ENCODE measurements at regions not wholly inside any gene's neighbourhood (a gene's known extent, or its start where the extent isn't known, plus 50 kb on each side); places are given as distances from the start of the nearest gene placed in this dataset.

- TF ChIP-seq ETV6 (conservative IDR thresholded peaks at IDR 0.05 in 1 of 2, IDR thresholded peaks at IDR 0.05 in 1 of 2; ENCODE audit: borderline replicate concordance in 1 of 2, low read depth in 1 of 2) = no peak
- no peak for TF ChIP-seq SREBF1 (IDR thresholded peaks at IDR 0.05; ENCODE audit: low read length)
- no peak for TF ChIP-seq CHD4 (IDR thresholded peaks at IDR 0.05)
- no peak for TF ChIP-seq NBN (IDR thresholded peaks at IDR 0.05)
Measured at GRCh38 chr9:3629495-3629894, 103.7 kb upstream of the RFX3 start (continued).

GRCh38 chr9:3628239-3628638, 102.4 kb upstream of the RFX3 start:
- BruUV-seq (replicated peaks) = no TSS peak
- intact Hi-C loops (cut with micrococcal nuclease; ENCODE audit: unreplicated experiment) = no loop called here

GRCh38 chr9:3608011-3608410, 82.2 kb upstream of the RFX3 start:
- intact Hi-C loops (cut with micrococcal nuclease; ENCODE audit: unreplicated experiment) (no loop called here), in situ Hi-C loops (cut with MboI) (no loop called here)
- 18% methylated on average over 5 of the region's 5 CpGs for WGBS (ENCODE audit: insufficient coverage, insufficient replicate concordance, low lambda C conversion rate, missing lambda C conversion rate)
- Histone ChIP-seq H3K27me3 (replicated peaks in 1 of 2; ENCODE audit: control insufficient read depth in 2 of 2, insufficient read depth in 2 of 2, low read length in 1 of 2) (no peaks in the 10 kb centered on the region), H2AFZ (ENCODE audit: control insufficient read depth, low read depth, low read length) (no peak overlapping the region), H3K36me3 (ENCODE audit: control insufficient read depth in 2 of 2, insufficient read depth in 2 of 2, low read length in 1 of 2) (no peaks in the 10 kb centered on the region), H4K20me1 (ENCODE audit: control insufficient read depth, insufficient read depth) (no peaks in the 10 kb centered on the region), H3K79me2 (ENCODE audit: control insufficient read depth, insufficient read depth, low read length) (no peaks in the 10 kb centered on the region), H3K9ac (ENCODE audit: control insufficient read depth, insufficient read depth, low read length) (no peak overlapping the region), H3K27ac (ENCODE audit: control insufficient read depth, insufficient read depth) (no peak overlapping the region), H3K4me3 (no peak overlapping the region), H3K4me1 (ENCODE audit: control insufficient read depth, insufficient read depth, low read length) (no peaks in the 10 kb centered on the region), H3K9me3 (replicated peaks; ENCODE audit: control insufficient read depth, insufficient read depth, low read length) (peaks cover 1% of the 10 kb centered on the region; the same call in 1 of the 3 replicates), H3K4me2 (ENCODE audit: control insufficient read depth, insufficient read depth) (no peak overlapping the region)
- ATAC-seq (peak; percentile 94), FAIRE-seq (peak; percentile 54), DNase-seq (ENCODE audit: low read depth, low spot score) (peak; percentile 46)
- ChIA-PET CTCF (interaction anchor here (1.7 kb wide), 1 partner anchor 40 kb away, joined by 5 read pairs; no protein-coding TSS in a partner anchor), SMC1A (ENCODE audit: uncharacterized antibody, unreplicated experiment) (interaction anchor here (1.2 to 1.3 kb wide), 3 partner anchors 14 to 144 kb away, joined by 3 to 4 read pairs (median 3); no protein-coding TSS in a partner anchor), POLR2A (no interaction called here), RAD21 (ENCODE audit: unreplicated experiment) (no interaction called here)
- no TSS peak for BruUV-seq (replicated peaks)
- TF ChIP-seq EGR1 (IDR thresholded peaks at IDR 0.05; ENCODE audit: borderline replicate concordance in 1 of 2, low read depth in 2 of 2, low read length in 2 of 2) = no peak
- TF ChIP-seq ASH2L (IDR thresholded peaks at IDR 0.05; ENCODE audit: borderline replicate concordance, low read depth) = no peak
- TF ChIP-seq USF2 (IDR thresholded peaks at IDR 0.05; ENCODE audit: borderline replicate concordance, low read depth, low read length) = no peak
- TF ChIP-seq IKZF2 (IDR thresholded peaks at IDR 0.05) = peak in 1 of 2 experiments; percentile 42; a peak in 1 of 4 replicates
- TF ChIP-seq ZBTB40 (IDR thresholded peaks at IDR 0.05; ENCODE audit: borderline replicate concordance) = no peak
- peak; percentile 61; the same call in 1 of the 2 replicates for TF ChIP-seq MTA2 (IDR thresholded peaks at IDR 0.05; ENCODE audit: low read depth)
- no peak for TF ChIP-seq ETV6 (conservative IDR thresholded peaks at IDR 0.05 in 1 of 2, IDR thresholded peaks at IDR 0.05 in 1 of 2; ENCODE audit: borderline replicate concordance in 1 of 2, low read depth in 1 of 2)
- TF ChIP-seq CREB1 (IDR thresholded peaks at IDR 0.05; ENCODE audit: low read depth) = no peak

More at GRCh38 chr9:3628239-3628638, 102.4 kb upstream of the RFX3 start:
- in situ Hi-C loops (cut with MboI) = no loop called here
- CTCF ChIA-PET = no interaction called here
- no peak for FAIRE-seq
- no peaks in the 10 kb centered on the region for H4K20me1 ChIP-seq (ENCODE audit: control insufficient read depth, insufficient read depth)
- H3K27me3 ChIP-seq (replicated peaks in 1 of 2; ENCODE audit: control insufficient read depth in 2 of 2, insufficient read depth in 2 of 2, low read length in 1 of 2) = no peaks in the 10 kb centered on the region
- DNase-seq (ENCODE audit: low read depth, low spot score) = no peak
- RAD21 ChIA-PET (ENCODE audit: unreplicated experiment) = no interaction called here
- H3K27ac ChIP-seq (ENCODE audit: control insufficient read depth, insufficient read depth) = no peak overlapping the region
- H3K4me1 ChIP-seq (ENCODE audit: control insufficient read depth, insufficient read depth, low read length) = no peaks in the 10 kb centered on the region
- no peaks in the 10 kb centered on the region for H3K36me3 ChIP-seq (ENCODE audit: control insufficient read depth in 2 of 2, insufficient read depth in 2 of 2, low read length in 1 of 2)
- TF ChIP-seq ZNF207 (IDR thresholded peaks at IDR 0.05; ENCODE audit: borderline replicate concordance) = no peak
- no peak for TF ChIP-seq JUND (IDR thresholded peaks at IDR 0.05; ENCODE audit: low read depth, low read length)
- H2AFZ ChIP-seq (ENCODE audit: control insufficient read depth, low read depth, low read length) = no peak overlapping the region
- H3K9ac ChIP-seq (ENCODE audit: control insufficient read depth, insufficient read depth, low read length) = no peak overlapping the region
- SMC1A ChIA-PET (ENCODE audit: uncharacterized antibody, unreplicated experiment) = interaction anchor here (0.8 kb wide), 1 partner anchor 9 kb away, joined by 4 read pairs; no protein-coding TSS in a partner anchor
- H3K9me3 ChIP-seq (replicated peaks; ENCODE audit: control insufficient read depth, insufficient read depth, low read length) = no peaks in the 10 kb centered on the region; the same call in 2 of the 3 replicates
- no peak overlapping the region for H3K4me3 ChIP-seq
- no peaks in the 10 kb centered on the region for H3K79me2 ChIP-seq (ENCODE audit: control insufficient read depth, insufficient read depth, low read length)
- POLR2A ChIA-PET = no interaction called here
- no peak for ATAC-seq
- H3K4me2 ChIP-seq (ENCODE audit: control insufficient read depth, insufficient read depth) = no peak overlapping the region
